KOPT-K1 (cell line): ENCODE measurements at regions not wholly inside any gene's neighbourhood (a gene's known extent, or its start where the extent isn't known, plus 50 kb on each side); places are given as distances from the start of the nearest gene placed in this dataset.
"Not testable (repeated sequence)": the region's sequence is repeated elsewhere in the genome, so short reads cannot be mapped to it uniquely, and the experiment has no call there.

Experiments used
- H3K27ac ChIP-seq: fragments of 200-600 bp; sonication (generic); 2 replicates; pipeline ENCODE4 v1.5.1; 2016; ENCODE audit warnings: antibody characterized with exemption, mild to moderate bottlenecking, low read depth, low read length; ENCODE audit not compliant: poor library complexity, severe bottlenecking
- H3K36me3 ChIP-seq: fragments of 200-600 bp; sonication (generic); 2 replicates; pipeline ENCODE4 v1.5.1; 2017; ENCODE audit warnings: antibody characterized with exemption, mild to moderate bottlenecking, low read length, moderate library complexity; ENCODE audit not compliant: insufficient read depth
- H3K9me3 ChIP-seq: fragments of 200-600 bp; sonication (generic); 2 replicates; pipeline ENCODE4 v1.5.1; 2017; ENCODE audit warnings: antibody characterized with exemption, low read length, mild to moderate bottlenecking; ENCODE audit not compliant: insufficient read depth, poor library complexity, severe bottlenecking

- Histone ChIP-seq H3K9me3 (peaks cover 19% of the 10 kb centered on the region), H3K27ac (no peak overlapping the region), H3K36me3 (no peaks in the 10 kb centered on the region)
Measured at GRCh38 chr12:34208331-34209258, 186.3 kb downstream of the ALG10 start.

GRCh38 chr12:34209259-34209835, 187.1 kb downstream of the ALG10 start:
- no peak overlapping the region for H3K27ac ChIP-seq
- H3K9me3 ChIP-seq = peaks cover 19% of the 10 kb centered on the region
- H3K36me3 ChIP-seq = no peaks in the 10 kb centered on the region

- H3K9me3 ChIP-seq = peaks cover 19% of the 10 kb centered on the region
- H3K27ac ChIP-seq = no peak overlapping the region
- H3K36me3 ChIP-seq = no peaks in the 10 kb centered on the region
Measured at GRCh38 chr12:34210183-34210582, 187.9 kb downstream of the ALG10 start.

GRCh38 chr12:34210689-34211530, 188.6 kb downstream of the ALG10 start:
- Histone ChIP-seq H3K36me3 (no peaks in the 10 kb centered on the region), H3K9me3 (peaks cover 19% of the 10 kb centered on the region), H3K27ac (no peak overlapping the region)

GRCh38 chr12:34212651-34213050, 190.4 kb downstream of the ALG10 start:
- peaks cover 12% of the 10 kb centered on the region for H3K9me3 ChIP-seq
- H3K36me3 ChIP-seq = no peaks in the 10 kb centered on the region
- no peak overlapping the region for H3K27ac ChIP-seq

- Histone ChIP-seq H3K27ac (no peak overlapping the region), H3K9me3 (peaks cover 5% of the 10 kb centered on the region), H3K36me3 (no peaks in the 10 kb centered on the region)
Measured at GRCh38 chr12:34214011-34214410, 191.7 kb downstream of the ALG10 start.

- Histone ChIP-seq H3K9me3 (no peaks in the 10 kb centered on the region), H3K27ac (no peak overlapping the region), H3K36me3 (no peaks in the 10 kb centered on the region)
Measured at GRCh38 chr12:34215213-34215892, 193.1 kb downstream of the ALG10 start.

GRCh38 chr12:34215893-34216285, 193.6 kb downstream of the ALG10 start:
- Histone ChIP-seq H3K9me3 (no peaks in the 10 kb centered on the region), H3K27ac (no peak overlapping the region), H3K36me3 (no peaks in the 10 kb centered on the region)

GRCh38 chr12:34217660-34218059, 195.4 kb downstream of the ALG10 start:
- H3K9me3 ChIP-seq = no peaks in the 10 kb centered on the region
- H3K36me3 ChIP-seq = no peaks in the 10 kb centered on the region

GRCh38 chr12:34218193-34219045, 196.1 kb downstream of the ALG10 start:
- no peaks in the 10 kb centered on the region for H3K36me3 ChIP-seq
- no peak overlapping the region for H3K27ac ChIP-seq
- H3K9me3 ChIP-seq = no peaks in the 10 kb centered on the region

More at GRCh38 chr12:34217660-34218059, 195.4 kb downstream of the ALG10 start:
- no peak overlapping the region for H3K27ac ChIP-seq

- Histone ChIP-seq H3K27ac (no peak overlapping the region), H3K36me3 (no peaks in the 10 kb centered on the region), H3K9me3 (no peaks in the 10 kb centered on the region)
Measured at GRCh38 chr12:34219046-34219770, 196.9 kb downstream of the ALG10 start.

GRCh38 chr12:34220079-34220478, 197.8 kb downstream of the ALG10 start:
- H3K27ac ChIP-seq, H3K36me3 ChIP-seq, H3K9me3 ChIP-seq: not testable (repeated sequence)

GRCh38 chr12:34223640-34224039, 201.3 kb downstream of the ALG10 start:
- no peaks in the 10 kb centered on the region for H3K36me3 ChIP-seq
- H3K9me3 ChIP-seq = no peaks in the 10 kb centered on the region
- H3K27ac ChIP-seq = no peak overlapping the region
